Stimulated activated CD4-positive, alpha-beta T cell treated with anti-CD3 and anti-CD28 coated beads, Interleukin-15, amount 100 ng/mL, for 1 hour (primary cell): ENCODE measurements at regions not wholly inside any gene's neighbourhood (a gene's known extent, or its start where the extent isn't known, plus 50 kb on each side); places are given as distances from the start of the nearest gene placed in this dataset.
"Not testable (repeated sequence)": the region's sequence is repeated elsewhere in the genome, so short reads cannot be mapped to it uniquely, and the experiment has no call there.

ENCODE experiments used
- DNase-seq, 2 donors: peaks; one replicate each; pipeline ENCODE4 v3.0.0-alpha.2; 2020; ENCODE audit warnings: low read depth in 1 of 2, low spot score in 1 of 2

DNA sequence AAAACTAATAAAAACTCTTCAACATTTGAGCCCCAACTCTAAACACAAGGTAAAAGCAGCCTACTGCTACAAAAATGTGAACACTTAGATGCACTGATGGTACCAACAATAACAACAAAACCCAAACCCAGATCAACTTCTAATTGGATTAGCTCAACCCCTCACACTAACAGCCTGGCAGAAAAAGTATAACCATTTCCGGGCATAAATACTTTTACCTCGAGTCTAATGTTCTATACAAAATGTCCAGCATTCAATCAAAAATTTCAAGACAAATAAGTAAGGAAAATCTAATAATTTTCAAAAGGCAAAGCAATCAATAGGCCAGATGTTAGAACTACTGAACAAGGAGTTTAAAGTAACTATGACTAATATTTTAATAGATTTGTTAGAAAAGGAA is 303.3 kb downstream of the ARRDC4 start:
- no peak for DNase-seq

DNA sequence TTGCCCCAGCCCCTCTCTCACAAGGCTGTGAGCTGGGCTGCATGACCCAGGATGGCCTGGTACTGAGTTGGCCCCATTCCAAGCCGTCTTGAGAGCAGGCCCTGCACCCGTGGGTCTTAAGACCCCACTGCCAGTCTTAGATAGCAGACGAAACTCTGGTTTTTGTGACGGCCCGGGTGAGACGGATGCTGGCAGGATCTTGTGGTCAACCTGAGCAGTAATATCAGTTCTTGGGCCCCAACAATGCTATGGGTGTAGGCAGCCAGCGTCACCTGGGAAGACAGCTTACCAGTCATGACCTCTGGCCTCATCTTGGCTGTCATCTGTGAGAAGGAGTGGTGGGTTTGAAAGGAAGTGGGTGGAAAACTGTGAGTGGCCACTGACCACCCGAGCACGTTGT is 305.8 kb downstream of the ARRDC4 start:
- no peak for DNase-seq

DNA sequence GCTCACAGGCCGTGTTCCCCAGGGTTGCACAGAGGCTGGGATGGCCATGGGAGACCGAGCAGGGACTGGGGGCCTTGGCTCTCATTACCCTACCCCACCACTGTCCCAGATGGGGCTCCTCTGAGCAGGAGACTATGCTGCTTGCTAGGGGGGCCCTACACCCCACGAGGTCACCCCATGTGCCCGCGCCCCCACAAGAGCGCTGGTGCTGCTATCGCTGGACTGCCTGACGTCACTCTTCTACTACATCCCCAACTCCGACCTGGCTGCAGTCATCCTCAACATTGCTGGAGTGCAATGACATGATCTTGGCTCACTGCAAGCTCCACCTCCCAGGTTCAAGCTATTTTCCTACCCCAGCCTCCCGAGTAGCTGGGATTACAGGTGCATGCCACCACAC is 307.7 kb downstream of the ARRDC4 start:
- no peak for DNase-seq

DNA sequence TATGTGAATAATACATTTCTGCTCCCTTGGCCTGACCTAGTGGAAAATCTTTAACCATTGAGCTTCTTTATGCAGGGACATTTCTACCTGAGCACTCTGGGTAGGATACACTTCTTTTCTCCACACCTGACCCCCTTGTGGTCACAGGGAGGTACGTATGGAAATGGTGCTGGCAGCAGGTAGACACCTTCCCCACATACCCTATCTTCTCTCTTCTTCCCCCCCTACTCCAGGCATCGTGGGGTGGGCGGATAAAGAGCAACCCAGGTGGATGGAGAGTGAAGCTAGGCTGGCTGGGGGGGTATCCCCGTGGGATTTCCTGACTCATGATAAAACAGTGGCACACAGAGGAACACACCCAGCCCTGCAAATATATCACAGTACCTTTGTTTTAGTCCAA is 312.1 kb downstream of the ARRDC4 start:
- no peak for DNase-seq

DNA sequence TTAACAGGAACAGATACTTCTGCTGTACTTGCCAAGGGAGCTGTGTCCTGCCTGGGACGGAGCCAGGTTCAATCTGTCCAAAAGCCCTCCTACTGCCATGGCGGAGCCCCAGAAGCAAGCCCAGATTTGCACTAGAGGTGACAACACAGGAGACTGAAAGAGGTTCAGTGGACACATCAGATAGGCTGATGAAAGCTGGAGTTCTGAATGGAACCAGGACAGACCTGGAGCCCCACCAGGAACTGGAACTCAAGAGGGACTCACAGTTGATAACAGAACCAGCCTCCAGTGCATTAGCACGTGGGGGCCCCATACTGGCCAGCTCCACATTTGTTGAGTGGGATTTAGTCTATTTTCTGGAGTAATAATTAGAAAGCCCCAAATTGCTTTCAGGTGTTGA is 315.5 kb downstream of the ARRDC4 start:
- no peak for DNase-seq

DNA sequence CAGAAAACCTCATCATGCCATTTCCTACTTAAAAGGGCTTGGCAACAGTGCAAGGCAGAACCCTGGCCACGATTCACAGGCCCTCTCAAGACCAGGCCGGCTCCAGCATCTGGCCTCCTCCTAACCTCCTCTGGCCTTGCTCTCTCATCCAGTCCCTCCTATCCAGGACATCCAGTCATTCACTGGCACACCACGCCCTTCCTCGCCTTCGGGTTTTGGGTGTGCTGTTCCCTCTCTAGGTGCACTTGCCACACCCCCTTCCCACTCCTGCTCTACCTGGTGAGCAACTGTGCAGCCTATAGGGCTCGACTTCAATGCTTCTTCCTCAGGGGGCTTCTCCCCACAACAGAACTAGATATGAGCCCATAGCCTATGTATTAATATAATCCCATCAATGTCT is 317.1 kb downstream of the ARRDC4 start:
- DNase-seq, result no peak

DNA sequence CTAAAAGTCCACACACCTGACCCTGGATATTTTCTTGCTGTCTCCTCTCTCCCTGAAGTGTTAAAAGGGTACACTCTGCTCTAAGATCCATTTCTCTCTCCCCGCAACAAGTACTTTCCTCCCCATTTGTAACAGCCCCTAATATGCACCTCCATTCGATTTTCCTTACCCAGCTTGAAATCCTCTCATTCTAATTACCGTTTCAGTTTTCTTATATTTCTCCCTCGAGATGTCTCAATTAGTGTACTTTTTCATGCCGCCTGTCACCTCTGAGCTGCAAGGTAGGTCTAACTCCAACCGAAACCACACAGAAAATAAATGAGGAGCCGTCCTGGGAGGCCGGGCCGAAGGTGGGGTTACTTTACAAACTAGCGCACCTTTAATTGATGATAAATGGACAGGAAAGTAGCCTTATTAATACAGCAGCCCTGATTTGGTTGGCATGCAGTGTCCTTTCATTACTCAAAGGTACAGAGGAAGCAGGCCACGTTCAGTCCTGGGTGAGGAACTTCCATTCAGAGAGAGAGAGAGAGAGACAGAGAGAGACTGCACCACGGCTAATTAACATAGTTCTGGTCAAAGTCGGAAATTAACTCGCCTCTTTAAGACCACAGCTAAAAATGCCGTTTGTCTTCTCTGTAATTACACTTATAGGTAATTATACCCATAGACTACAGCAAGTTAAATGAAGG is 319.9 kb downstream of the ARRDC4 start:
- no peak for DNase-seq

DNA sequence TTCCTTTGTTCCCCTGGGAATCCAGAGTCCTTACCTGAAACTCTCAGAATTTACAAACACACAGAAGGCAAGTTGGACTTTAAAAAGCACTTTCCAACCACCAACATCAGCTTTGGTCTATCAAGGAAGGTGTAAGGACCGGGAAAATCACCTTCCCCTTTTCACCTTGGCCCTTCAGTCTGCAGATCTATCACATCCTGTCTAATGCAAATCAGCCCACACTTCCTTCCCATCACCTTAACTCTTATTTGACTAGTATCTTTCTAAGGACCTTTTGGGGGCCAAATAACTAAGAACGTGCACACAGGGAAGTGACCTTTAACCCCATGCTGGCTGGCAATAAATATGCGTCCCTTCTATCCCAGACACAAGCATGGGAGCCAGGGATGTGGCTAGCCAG is 320.6 kb downstream of the ARRDC4 start:
- DNase-seq, result no peak

DNA sequence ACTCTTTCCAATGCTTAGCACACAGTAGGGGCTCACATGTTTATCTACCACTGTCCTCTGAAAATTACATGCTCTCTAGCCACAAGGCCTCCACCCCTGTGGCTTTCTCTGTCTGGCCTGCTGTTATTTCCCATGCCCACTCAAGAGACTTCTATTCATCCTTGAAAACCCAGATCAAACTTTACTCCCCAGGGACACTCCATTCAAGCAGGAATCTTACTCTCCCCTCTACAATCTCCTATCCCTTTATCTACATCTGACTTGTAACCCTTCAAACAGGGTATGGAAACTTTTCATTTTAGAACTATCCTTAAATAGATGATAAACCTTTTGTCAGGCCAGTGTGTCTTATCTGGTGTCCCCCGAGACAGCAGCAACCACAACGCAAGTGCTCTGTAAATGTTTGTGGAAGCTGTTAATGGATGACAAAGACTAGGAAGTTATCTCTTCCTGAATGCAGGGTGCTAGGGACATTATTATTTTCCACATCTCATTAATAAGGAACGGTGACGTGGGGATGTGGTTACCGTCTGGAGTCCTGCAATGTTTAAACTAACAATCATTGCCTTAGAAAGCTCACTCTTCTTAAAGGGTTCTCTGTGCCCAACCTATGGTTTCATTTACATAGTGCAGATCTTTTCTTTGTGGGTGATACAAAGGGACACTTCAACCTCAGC is 322.3 kb downstream of the ARRDC4 start:
- no peak for DNase-seq

DNA sequence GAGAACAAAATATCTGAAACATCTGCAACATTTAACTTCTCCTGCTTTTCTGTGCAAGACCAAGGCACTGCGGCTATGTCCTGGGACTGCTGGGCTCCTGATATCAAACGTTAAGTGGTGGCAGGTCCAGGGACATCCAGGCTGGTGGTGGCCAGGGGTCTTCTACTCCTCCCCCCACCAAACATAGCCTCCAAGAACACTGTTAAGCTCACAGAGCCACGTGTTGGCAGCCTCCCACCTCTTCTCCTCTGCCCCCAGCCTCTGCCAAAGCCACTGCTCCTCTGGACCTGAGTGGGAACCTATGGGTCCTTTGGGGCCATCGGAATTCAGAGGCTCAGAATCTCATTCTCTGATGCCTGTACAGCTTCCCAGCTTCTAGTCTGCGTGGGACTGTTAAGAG is 325.7 kb downstream of the ARRDC4 start:
- no peak for DNase-seq

DNA sequence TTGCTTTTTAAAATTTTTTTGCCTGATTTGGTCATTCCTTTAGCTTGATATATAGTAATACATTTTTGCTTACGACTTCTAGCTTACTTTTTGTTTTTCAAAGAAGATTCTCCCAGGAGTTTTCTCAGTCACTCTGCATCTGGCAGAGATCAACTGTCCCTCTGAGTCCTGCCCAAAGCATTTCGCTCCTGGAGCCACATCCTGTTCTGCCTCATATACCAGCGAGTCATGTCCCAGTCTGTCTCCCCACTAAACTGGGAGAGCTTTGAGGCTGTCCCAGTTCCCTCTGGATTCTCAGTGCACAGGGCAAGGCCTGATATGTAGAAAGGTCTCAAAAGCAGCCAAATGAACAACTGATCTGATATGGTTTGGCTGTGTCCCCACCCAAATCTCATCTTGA is 326.3 kb downstream of the ARRDC4 start:
- DNase-seq, result no peak

DNA sequence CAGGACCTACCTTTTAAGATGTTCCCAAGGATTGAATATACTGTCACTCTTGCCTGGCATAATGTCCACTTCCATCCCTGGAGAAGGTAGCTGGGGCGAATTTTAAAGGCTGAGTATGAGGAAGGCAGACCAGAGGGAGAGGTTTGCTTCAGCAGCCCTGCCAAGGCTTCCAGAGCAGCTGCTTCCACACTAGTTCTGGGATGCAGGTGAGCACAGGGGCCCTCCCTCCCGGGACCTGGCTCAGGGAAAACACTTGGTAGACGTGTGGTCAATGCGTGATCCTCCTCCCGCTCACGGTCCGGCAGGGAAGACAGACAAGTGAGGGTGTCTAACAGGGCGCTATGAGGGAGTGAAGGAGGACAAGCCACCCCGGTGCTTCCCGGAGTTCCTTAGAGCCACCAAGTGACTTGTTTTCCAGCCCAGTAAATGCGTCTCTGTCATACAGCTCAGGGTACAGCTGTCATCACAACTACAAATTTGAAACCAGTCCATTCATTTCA is 327.6 kb downstream of the ARRDC4 start:
- no peak for DNase-seq

DNA sequence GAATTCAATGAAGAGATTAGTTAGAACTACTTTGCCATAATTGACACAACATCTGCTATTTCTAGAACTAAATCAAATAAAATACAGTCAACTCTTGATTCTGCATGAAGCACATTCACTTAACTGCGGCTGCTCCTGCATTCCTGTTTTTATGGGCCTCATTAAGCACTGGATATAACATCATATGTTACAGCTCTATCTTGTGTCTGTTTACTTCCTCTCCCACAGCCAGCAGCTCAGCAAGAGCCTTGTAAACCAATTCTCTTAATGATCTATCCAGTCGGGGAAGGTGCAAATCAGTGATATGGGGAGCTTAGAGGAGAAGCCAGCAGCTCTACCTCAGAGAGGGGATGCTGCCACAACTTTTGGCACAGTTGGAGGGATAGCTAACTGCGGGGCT is 329.2 kb downstream of the ARRDC4 start:
- DNase-seq, result no peak

DNA sequence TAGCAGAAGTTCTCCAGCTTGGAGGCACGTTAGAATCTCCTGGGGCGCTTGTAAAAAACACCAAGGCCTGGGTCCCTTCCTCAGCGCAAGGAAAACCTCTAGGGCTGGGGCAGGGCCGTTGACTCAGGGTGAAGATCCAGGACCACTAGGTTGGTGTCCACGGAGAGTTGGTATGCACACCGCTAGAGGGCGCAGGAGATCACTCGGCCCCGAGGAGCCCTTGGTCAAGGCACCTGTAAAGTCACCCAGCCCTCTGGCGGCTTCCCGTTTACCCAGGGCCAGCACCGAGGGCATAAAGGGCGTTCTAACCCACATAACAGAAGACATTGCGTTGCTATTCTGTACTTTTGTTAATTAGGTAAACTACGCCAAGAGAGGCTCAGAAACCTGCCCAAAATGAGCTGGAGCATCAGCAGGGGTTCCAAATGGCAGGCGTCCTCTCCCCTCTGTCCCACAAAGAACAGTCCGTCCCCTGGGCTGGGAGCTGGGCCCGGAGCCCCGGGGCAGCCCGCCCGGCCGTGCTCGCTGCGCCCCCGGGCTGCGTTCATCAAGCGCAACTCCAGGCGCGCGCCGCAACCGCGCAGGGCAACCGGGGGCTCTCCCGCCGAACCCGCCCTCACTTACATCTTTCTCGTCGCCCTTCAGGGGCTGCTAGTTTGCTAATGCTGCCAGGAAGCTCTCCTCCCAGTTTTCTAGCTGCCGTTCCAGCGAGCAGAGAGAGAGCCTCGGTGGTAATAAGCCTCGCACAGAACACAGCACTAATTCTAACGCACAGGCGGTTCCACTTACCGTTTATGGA is 332.1 kb downstream of the ARRDC4 start:
- DNase-seq, result no peak

DNA sequence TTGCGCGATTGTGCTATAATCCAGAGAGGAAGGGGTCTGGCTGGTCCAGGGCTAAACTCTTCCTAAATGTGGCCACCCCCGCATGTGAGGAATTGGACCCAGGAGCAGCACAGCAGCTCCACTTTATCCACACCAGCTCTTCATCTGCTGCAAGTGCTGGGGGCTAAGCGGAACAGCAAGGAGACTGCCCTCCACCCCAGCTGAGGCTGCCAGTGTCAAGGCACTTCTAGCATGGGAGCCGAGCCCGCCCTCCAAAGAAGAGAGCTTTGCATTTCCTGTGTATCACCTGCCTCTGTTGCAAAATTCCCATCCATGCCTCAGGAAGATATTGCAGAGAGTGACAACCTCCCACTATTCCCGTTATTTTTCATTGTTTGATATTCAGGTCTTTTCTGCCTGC is 333.6 kb downstream of the ARRDC4 start:
- no peak for DNase-seq

DNA sequence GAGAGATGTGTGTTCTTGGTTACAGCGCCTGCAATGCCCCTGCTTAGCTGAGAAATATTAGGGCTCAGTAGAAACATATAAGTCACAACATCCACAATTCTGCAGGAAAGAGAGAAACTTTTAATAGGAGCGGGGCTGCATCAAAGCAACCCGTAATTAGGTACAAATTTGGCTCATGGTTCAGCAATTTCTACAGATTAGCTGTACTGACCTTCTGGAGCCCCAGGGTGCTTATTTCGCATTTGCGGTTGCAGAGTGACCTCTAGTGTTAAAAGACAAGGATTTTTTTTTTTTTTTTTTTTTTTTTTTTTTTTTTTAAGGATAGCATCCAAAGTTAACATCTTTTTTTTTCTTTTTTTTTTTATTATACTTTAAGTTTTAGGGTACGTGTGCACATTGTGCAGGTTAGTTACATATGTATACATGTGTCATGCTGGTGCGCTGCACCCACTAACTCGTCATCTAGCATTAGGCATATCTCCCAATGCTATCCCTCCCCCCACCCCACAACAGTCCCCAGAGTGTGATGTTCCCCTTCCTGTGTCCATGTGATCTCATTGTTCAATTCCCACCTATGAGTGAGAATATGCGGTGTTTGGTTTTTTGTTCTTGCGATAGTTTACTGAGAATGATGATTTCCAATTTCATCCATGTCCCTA is 334.7 kb downstream of the ARRDC4 start:
- not testable (repeated sequence) for DNase-seq

DNA sequence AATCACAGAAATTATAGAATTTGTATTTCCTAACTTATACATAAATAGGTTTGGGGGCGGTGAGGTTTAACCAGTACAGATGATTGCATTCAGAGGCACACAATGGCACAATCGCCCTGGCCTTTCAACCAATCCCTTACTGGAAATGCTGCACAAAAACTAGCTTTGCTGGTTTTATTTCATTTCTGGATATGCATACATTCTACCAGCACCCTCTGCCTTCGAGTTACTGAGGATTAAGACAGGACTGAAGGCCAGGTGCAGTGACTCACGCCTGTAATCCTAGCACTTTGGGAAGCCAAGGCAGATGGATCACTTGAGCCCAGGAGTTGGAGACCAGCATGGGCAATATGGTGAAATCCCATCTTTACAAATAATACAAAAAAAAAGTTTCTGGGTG is 336.1 kb downstream of the ARRDC4 start:
- DNase-seq, result no peak

DNA sequence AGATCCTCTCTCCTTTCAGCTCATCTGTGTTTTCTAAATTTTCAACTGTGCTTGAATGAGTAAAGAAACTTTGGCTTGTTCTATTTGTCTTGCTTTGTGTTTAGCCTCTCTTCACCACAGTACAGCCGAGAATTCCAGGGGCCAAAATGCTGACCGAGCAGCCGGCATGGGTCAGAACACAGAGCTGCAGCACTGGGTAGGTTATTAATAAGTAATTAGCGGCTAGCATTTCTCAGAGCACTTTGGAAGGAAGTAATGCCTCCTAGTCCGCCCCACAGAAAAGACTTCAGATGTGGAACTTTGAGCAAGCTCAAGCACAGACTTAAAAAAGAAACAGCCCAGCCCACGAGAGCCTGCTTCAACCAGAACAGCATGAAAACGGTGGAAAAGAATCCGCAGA is 343.9 kb downstream of the ARRDC4 start:
- no peak for DNase-seq

DNA sequence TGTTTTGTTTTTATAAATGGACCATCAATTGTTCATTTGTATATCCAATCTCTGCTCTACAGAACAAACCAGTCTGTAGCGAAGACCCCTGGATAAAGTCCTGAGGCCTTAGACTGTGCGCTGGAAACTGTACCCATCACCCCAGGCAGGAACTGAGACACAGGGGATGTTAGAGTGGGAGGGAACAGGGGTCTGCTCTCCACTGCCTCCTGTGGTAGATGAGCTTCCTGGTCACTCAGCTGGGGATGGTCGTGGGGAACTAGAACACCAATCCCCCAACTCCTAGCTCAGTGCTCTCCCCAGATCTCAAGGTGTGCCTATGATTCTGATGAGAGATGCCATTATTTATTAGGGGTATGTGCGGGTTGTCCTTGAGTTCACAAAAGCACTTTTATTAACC is 340.2 kb upstream of the IGF1R start:
- DNase-seq, result no peak

DNA sequence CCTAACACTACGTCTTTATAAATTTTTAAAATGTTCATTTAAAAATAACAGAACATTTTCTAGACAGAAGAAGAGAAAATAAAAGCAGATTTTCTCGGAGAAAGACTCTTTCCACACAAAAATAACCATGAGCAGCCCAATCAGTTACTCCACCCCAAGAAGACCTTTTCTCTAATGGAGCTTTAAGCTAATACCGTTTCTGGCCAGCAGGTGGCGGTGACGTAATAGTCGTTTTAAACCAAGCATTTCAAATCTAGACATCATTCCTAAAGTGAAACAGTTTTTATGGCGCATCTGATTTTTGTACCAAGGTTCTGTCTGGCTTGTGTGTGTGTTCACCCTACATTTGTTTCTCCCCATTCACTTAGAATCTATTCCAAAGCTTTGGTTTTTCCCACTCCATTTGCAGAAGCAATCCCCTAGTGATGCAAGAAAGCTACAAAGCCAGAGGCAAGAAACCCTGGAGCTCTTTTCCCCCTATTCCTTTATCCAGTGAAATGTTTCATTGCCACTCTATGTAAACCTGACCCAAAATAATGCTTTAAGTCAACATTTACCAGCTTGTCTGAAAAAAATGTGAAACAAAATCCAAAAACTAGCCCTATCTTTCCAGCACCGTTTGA is 336.7 kb upstream of the IGF1R start:
- peak; percentile 24 to 45 for DNase-seq

DNA sequence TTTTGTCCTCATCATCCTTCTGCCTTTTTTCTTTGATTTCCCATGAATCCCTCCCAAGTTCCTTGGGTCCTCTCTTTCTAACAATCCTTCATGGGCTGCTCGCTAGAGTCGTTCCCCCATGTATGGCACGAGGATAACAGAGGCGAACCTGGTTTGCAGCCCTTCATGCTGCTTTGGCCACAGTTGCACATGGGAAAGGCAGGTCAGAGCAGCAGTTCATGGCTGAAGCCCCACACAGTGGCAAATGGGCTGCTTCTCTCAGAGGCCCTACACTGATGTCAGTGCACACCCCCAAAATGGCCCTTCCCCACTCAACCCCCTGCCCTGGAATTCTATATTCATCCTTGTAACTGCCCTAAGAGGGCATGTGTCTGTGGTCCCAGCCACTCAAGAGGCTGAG is 335.4 kb upstream of the IGF1R start:
- DNase-seq, result no peak
